IPS-18a (cell line): ENCODE measurements at regions not wholly inside any gene's neighbourhood (a gene's known extent, or its start where the extent isn't known, plus 50 kb on each side); places are given as distances from the start of the nearest gene placed in this dataset.

Source experiments
- H3K27ac ChIP-seq: one replicate; pipeline ENCODE4 v1.5.1; 2013; ENCODE audit warnings: low read length
- H3K27me3 ChIP-seq: one replicate; pipeline ENCODE4 v1.6.1; 2013; ENCODE audit warnings: mild to moderate bottlenecking, low read length; ENCODE audit not compliant: control insufficient read depth, insufficient read depth
- H3K36me3 ChIP-seq: one replicate; pipeline ENCODE4 v1.6.1; 2013; ENCODE audit warnings: low read depth, low read length; ENCODE audit not compliant: control insufficient read depth
- H3K4me1 ChIP-seq: one replicate; pipeline ENCODE4 v1.6.1; 2013; ENCODE audit warnings: low read depth, low read length; ENCODE audit not compliant: control insufficient read depth
- H3K4me3 ChIP-seq: one replicate; pipeline ENCODE4 v1.5.1; 2013; ENCODE audit warnings: low read length
- H3K9ac ChIP-seq: one replicate; pipeline ENCODE4 v1.6.1; 2013; ENCODE audit warnings: mild to moderate bottlenecking, low read length, moderate library complexity
- H3K9me3 ChIP-seq: one replicate; pipeline ENCODE4 v1.6.1; 2013; ENCODE audit warnings: low read depth, low read length; ENCODE audit not compliant: control insufficient read depth

DNA sequence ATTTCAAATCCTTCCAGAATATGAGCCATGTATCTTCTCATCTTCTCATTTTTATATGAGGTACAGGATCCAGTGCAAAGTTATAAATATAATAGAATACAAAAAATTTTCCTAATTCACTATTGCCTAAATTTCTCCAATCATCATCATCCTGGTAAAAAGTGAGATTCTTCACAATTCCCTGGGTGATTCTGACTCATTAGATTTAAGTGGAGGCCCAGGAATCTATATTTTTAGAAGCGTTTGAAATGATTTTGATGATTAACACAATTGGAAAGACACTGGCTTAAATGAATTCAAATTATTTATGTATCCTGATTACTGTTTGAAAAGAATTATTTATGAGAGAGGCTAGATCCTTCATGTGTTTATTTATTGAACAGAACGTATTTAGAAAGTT, 380.3 kb upstream of the PDE3A start:
- Histone ChIP-seq H3K4me1 (no peaks in the 10 kb centered on the region), H3K36me3 (no peaks in the 10 kb centered on the region), H3K9ac (no peak overlapping the region)

GRCh38 chr12:19988459-19988873, 379.9 kb upstream of the PDE3A start:
- Histone ChIP-seq H3K9me3 (no peaks in the 10 kb centered on the region), H3K4me3 (no peak overlapping the region), H3K27ac (no peak overlapping the region), H3K36me3 (no peaks in the 10 kb centered on the region), H3K27me3 (no peaks in the 10 kb centered on the region), H3K9ac (no peak overlapping the region), H3K4me1 (no peaks in the 10 kb centered on the region)

More for the DNA sequence above, 380.3 kb upstream of the PDE3A start:
- Histone ChIP-seq H3K27me3 (no peaks in the 10 kb centered on the region), H3K27ac (no peak overlapping the region), H3K4me3 (no peak overlapping the region), H3K9me3 (no peaks in the 10 kb centered on the region)

DNA sequence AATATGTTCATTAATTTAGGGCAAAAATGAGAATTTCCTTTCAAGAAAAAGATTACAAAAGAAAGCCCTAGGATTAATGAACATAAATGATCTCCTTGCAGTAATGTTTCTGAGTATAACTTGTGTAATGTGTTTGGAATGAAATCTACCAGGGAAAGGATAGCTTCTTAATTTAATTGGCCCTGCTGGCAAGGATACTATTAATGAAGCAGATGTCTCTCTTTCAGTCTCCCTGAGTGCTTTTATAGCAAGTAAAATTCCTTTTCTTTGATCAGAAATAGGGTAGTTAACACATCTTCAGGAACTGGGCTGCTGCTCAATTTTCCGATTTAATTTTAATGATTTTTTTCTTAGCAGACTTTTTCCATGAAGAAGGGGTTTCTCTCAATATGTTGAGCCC, 379.4 kb upstream of the PDE3A start:
- no peak overlapping the region for H3K9ac ChIP-seq
- no peaks in the 10 kb centered on the region for H3K4me1 ChIP-seq
- no peaks in the 10 kb centered on the region for H3K9me3 ChIP-seq
- no peaks in the 10 kb centered on the region for H3K36me3 ChIP-seq
- no peak overlapping the region for H3K4me3 ChIP-seq
- H3K27ac ChIP-seq, result no peak overlapping the region
- H3K27me3 ChIP-seq, result no peaks in the 10 kb centered on the region

GRCh38 chr12:19991146-19991545, 377.2 kb upstream of the PDE3A start:
- no peaks in the 10 kb centered on the region for H3K9me3 ChIP-seq
- no peaks in the 10 kb centered on the region for H3K36me3 ChIP-seq
- H3K9ac ChIP-seq, result no peak overlapping the region
- H3K4me1 ChIP-seq, result no peaks in the 10 kb centered on the region
- no peak overlapping the region for H3K27ac ChIP-seq
- no peak overlapping the region for H3K4me3 ChIP-seq
- no peaks in the 10 kb centered on the region for H3K27me3 ChIP-seq

- no peak overlapping the region for H3K27ac ChIP-seq
- H3K4me1 ChIP-seq, result no peaks in the 10 kb centered on the region
- H3K27me3 ChIP-seq, result no peaks in the 10 kb centered on the region
- no peak overlapping the region for H3K4me3 ChIP-seq
- no peaks in the 10 kb centered on the region for H3K9me3 ChIP-seq
- no peaks in the 10 kb centered on the region for H3K36me3 ChIP-seq
- no peak overlapping the region for H3K9ac ChIP-seq
Measured at GRCh38 chr12:19992311-19992710, 376.0 kb upstream of the PDE3A start.

- Histone ChIP-seq H3K27me3 (no peaks in the 10 kb centered on the region), H3K9me3 (no peaks in the 10 kb centered on the region), H3K36me3 (no peaks in the 10 kb centered on the region), H3K9ac (no peak overlapping the region), H3K4me3 (no peak overlapping the region), H3K4me1 (no peaks in the 10 kb centered on the region), H3K27ac (no peak overlapping the region)
Measured at GRCh38 chr12:19994968-19995367, 373.4 kb upstream of the PDE3A start.

GRCh38 chr12:19997656-19998400, 370.5 kb upstream of the PDE3A start:
- Histone ChIP-seq H3K27ac (no peak overlapping the region), H3K9me3 (no peaks in the 10 kb centered on the region), H3K36me3 (no peaks in the 10 kb centered on the region), H3K4me1 (no peaks in the 10 kb centered on the region), H3K9ac (no peak overlapping the region), H3K27me3 (no peaks in the 10 kb centered on the region), H3K4me3 (no peak overlapping the region)

- H3K27ac ChIP-seq, result no peak overlapping the region
- no peaks in the 10 kb centered on the region for H3K36me3 ChIP-seq
Measured at GRCh38 chr12:19998411-19998810, 369.9 kb upstream of the PDE3A start.

DNA sequence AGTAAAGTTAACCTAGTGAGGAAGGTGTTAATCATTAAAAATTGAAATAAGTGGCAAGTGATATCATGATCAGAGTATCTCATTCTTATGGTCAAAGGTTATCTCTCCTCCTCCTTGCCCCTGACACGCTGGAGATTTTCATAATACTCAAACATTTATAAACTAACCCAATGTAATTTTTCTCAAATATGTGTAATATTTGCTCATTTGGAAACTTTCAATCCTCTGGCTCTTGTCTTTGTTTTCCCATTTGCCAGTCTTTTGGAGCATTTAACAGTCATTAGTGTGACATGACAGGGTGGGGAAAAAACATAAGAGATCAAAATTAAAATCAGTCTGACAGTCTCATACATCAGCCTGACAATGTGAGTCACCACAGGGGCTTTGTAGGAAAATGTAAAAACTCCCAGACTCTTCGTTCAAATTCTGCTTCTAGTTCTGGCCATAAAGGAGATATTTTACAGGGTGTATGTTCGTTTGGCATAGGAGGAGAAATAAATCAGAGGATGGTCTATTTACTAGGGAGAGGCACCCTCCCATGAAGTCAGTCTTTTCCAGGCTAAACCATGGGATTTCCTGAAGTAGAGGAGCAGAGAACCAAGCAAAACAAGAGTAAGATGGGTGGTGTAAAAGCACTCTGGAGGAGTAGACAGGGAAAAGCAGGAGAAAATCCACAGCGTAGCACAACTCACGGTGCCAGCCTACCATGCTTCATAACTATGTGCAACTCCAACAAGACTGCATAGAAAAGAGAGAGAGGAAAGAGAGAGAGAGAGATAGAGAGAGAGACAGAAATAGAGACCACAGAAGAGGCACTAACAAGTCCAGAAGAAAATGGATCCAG, 369.2 kb upstream of the PDE3A start:
- Histone ChIP-seq H3K36me3 (no peaks in the 10 kb centered on the region), H3K27me3 (no peaks in the 10 kb centered on the region), H3K27ac (no peak overlapping the region), H3K9me3 (no peaks in the 10 kb centered on the region), H3K9ac (no peak overlapping the region), H3K4me3 (no peak overlapping the region), H3K4me1 (no peaks in the 10 kb centered on the region)

More at GRCh38 chr12:19998411-19998810, 369.9 kb upstream of the PDE3A start:
- Histone ChIP-seq H3K9ac (no peak overlapping the region), H3K4me1 (no peaks in the 10 kb centered on the region), H3K9me3 (no peaks in the 10 kb centered on the region), H3K27me3 (no peaks in the 10 kb centered on the region), H3K4me3 (no peak overlapping the region)

DNA sequence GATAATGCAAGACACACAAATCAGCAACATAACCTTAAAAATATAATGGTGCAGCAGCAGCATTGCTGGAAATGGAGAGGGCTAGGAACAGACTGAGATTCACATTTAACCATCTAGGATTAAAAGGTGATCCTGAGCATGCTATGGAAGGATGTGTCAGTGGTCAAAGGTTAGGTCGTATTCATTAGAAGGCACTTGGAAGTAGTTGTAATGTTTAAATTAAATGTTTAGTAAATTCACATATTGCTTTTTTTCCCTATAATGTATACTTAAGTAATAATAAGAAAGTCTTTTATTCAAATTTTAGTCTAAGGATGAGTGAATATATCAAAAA, 368.6 kb upstream of the PDE3A start:
- Histone ChIP-seq H3K27me3 (no peaks in the 10 kb centered on the region), H3K36me3 (no peaks in the 10 kb centered on the region), H3K4me3 (no peak overlapping the region), H3K9ac (no peak overlapping the region), H3K4me1 (no peaks in the 10 kb centered on the region), H3K9me3 (no peaks in the 10 kb centered on the region), H3K27ac (no peak overlapping the region)

GRCh38 chr12:20000229-20000849, 368.0 kb upstream of the PDE3A start:
- H3K4me1 ChIP-seq, result no peaks in the 10 kb centered on the region
- no peaks in the 10 kb centered on the region for H3K36me3 ChIP-seq
- H3K9me3 ChIP-seq, result no peaks in the 10 kb centered on the region
- no peak overlapping the region for H3K4me3 ChIP-seq
- no peaks in the 10 kb centered on the region for H3K27me3 ChIP-seq
- H3K27ac ChIP-seq, result no peak overlapping the region
- no peak overlapping the region for H3K9ac ChIP-seq
